Tibial nerve (tissue), 4 donors: ENCODE measurements at regions not wholly inside any gene's neighbourhood (a gene's known extent, or its start where the extent isn't known, plus 50 kb on each side); places are given as distances from the start of the nearest gene placed in this dataset.
"Not testable (repeated sequence)": the region's sequence is repeated elsewhere in the genome, so short reads cannot be mapped to it uniquely, and the experiment has no call there.

Experiments used
- DNase-seq, 2 donors: peaks; one replicate each; pipeline ENCODE4 v3.0.0-alpha.2; 2019; ENCODE audit warnings: low spot score in 2 of 2
- H3K27ac ChIP-seq, 4 donors: fragments of 200-600 bp; sonication (generic) in 3 of 4; one replicate each; pipeline ENCODE4 v1.5.1; 2017 to 2019; ENCODE audit warnings: mild to moderate bottlenecking in 1 of 4
- H3K27me3 ChIP-seq, 2 donors: fragments of 200-600 bp; sonication (generic) in 1 of 2; one replicate each; pipeline versions ENCODE4 v1.5.1 to v1.6.0; 2017 to 2019
- H3K36me3 ChIP-seq, 3 donors: fragments of 200-600 bp; sonication (generic); one replicate each; pipeline ENCODE4 v1.5.1; 2018 to 2019
- H3K4me1 ChIP-seq, 4 donors: fragments of 200-600 bp; sonication (generic) in 3 of 4; one replicate each; pipeline ENCODE4 v1.5.1; 2017 to 2019
- H3K4me3 ChIP-seq, 4 donors: fragments of 200-600 bp; sonication (generic) in 3 of 4; one replicate each; pipeline ENCODE4 v1.5.1; 2017 to 2019; ENCODE audit warnings: mild to moderate bottlenecking in 1 of 4, moderate library complexity in 1 of 4
- H3K9me3 ChIP-seq, 4 donors: fragments of 200-600 bp; sonication (generic) in 3 of 4; one replicate each; pipeline ENCODE4 v1.5.1; 2017 to 2019
- EP300 ChIP-seq, 2 donors: sonication (generic); formaldehyde crosslinking; IDR thresholded peaks; one replicate each; pipeline ENCODE4 v1.6.1; 2017; ENCODE audit warnings: antibody characterized with exemption in 2 of 2, mild to moderate bottlenecking in 1 of 2
- POLR2A ChIP-seq, 2 donors: fragments of 450-650 bp; IDR thresholded peaks; one replicate each; pipeline ENCODE4 v1.6.1; 2017; ENCODE audit warnings: antibody characterized with exemption in 2 of 2, mild to moderate bottlenecking in 2 of 2, moderate library complexity in 2 of 2
- WGBS, 2 donors: methylation state at CpG; one replicate each; pipeline ENCODE4 v1.1.5; 2018; 5-methylcytosine and 5-hydroxymethylcytosine counted together
- TF ChIP-seq, protein P1 (sequence below), 5 experiments: fragments of 200-600 bp in 3 of 5; fragments of 450-650 bp in 2 of 5; sonication (generic) in 3 of 5; IDR thresholded peaks; one replicate each; pipeline ENCODE4 v1.5.1; 2016 to 2019; ENCODE audit warnings: antibody characterized with exemption in 5 of 5, mild to moderate bottlenecking in 3 of 5, moderate library complexity in 2 of 5

DNA sequence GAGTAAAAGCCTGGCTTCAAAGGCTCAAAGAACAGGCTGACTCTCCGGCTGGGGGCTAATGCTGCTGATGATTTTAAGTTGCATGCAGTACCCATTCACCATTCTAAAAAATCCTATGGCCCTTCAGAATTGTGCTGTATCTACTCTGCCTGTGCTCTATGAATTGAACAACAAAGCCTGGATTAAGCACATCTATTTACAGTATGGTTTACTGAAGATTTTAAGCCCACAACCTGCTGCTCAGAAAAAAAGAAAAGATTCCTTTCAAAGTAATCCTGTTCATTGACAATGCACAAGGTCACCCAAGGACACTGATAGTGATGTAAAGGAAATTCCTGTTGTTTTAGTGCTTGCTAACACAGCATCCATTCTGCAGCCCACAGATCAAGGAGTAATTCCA is 84.9 kb upstream of the SFRP2 start:
- 84 to 95% methylated on average over 1 of the region's 1 CpG for WGBS, 2 donors
- Histone ChIP-seq H3K4me1 (no peaks in the 10 kb centered on the region), H3K4me3 (no peak overlapping the region), H3K9me3 (no peaks in the 10 kb centered on the region), H3K36me3 (no peaks in the 10 kb centered on the region), H3K27me3 (no peaks in the 10 kb centered on the region), H3K27ac (no peak overlapping the region)
- no peak for DNase-seq
- TF ChIP-seq, protein P1, sequence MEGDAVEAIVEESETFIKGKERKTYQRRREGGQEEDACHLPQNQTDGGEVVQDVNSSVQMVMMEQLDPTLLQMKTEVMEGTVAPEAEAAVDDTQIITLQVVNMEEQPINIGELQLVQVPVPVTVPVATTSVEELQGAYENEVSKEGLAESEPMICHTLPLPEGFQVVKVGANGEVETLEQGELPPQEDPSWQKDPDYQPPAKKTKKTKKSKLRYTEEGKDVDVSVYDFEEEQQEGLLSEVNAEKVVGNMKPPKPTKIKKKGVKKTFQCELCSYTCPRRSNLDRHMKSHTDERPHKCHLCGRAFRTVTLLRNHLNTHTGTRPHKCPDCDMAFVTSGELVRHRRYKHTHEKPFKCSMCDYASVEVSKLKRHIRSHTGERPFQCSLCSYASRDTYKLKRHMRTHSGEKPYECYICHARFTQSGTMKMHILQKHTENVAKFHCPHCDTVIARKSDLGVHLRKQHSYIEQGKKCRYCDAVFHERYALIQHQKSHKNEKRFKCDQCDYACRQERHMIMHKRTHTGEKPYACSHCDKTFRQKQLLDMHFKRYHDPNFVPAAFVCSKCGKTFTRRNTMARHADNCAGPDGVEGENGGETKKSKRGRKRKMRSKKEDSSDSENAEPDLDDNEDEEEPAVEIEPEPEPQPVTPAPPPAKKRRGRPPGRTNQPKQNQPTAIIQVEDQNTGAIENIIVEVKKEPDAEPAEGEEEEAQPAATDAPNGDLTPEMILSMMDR (IDR thresholded peaks at IDR 0.05), result no peak
- TF ChIP-seq POLR2A (IDR thresholded peaks at IDR 0.05) (no peak), EP300 (IDR thresholded peaks at IDR 0.05) (no peak)

DNA sequence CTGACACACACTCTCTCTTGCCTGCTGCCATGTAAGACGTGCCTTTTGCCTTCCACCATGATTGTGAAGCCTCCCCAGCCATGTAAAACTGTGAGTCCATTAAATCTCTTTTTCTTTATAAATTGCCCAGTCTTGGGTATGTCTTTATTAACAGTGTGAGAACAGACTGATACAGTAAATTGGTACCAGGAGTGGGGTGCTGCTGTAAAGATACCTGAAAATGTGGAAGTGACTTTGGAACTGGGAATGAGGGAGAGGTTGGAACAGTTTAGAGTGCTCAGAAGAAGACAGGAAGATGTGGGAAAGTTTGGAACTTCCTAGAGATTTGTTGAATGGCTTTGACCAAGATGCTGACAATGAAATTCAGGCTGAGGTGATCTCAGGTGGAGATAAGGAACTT is 77.9 kb upstream of the SFRP2 start:
- H3K4me1 ChIP-seq, H3K27me3 ChIP-seq, DNase-seq, H3K36me3 ChIP-seq, H3K4me3 ChIP-seq, H3K27ac ChIP-seq: not testable (repeated sequence)
- H3K9me3 ChIP-seq, result peaks cover 0 to 52% (median 10%) of the 10 kb centered on the region in 4 donors
- 88 to 89% methylated on average over 1 of the region's 1 CpG for WGBS, 2 donors

DNA sequence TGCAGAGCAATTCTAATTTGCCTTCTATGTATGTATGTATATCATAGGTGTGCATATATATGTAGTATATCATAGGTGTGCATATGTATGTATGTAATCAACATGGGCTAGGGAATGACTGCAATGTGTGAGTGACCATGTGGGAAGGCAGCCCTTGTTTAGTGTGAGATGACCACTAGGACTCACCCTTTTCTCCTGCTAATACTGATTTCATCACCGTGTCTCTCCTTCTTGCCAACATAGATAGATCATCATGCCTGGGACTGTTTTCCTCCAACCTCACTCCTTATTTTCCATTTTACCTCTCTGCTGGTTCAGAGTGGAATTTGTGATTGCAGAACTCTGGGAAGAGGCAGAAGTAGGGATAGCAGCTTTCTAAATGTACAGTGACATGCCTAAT is 63.6 kb upstream of the SFRP2 start:
- Histone ChIP-seq H3K4me1 (no peaks in the 10 kb centered on the region), H3K4me3 (no peak overlapping the region), H3K36me3 (no peaks in the 10 kb centered on the region), H3K27ac (no peak overlapping the region), H3K9me3 (peaks cover 0 to 27% (median 0%) of the 10 kb centered on the region in 4 donors), H3K27me3 (no peaks in the 10 kb centered on the region)
- DNase-seq, result no peak
- TF ChIP-seq, protein P1 (IDR thresholded peaks at IDR 0.05), result no peak
- no peak for TF ChIP-seq EP300 (IDR thresholded peaks at IDR 0.05)
- TF ChIP-seq POLR2A (IDR thresholded peaks at IDR 0.05), result no peak
- WGBS, 2 donors, result 89 to 100% methylated on average over 1 of the region's 1 CpG

DNA sequence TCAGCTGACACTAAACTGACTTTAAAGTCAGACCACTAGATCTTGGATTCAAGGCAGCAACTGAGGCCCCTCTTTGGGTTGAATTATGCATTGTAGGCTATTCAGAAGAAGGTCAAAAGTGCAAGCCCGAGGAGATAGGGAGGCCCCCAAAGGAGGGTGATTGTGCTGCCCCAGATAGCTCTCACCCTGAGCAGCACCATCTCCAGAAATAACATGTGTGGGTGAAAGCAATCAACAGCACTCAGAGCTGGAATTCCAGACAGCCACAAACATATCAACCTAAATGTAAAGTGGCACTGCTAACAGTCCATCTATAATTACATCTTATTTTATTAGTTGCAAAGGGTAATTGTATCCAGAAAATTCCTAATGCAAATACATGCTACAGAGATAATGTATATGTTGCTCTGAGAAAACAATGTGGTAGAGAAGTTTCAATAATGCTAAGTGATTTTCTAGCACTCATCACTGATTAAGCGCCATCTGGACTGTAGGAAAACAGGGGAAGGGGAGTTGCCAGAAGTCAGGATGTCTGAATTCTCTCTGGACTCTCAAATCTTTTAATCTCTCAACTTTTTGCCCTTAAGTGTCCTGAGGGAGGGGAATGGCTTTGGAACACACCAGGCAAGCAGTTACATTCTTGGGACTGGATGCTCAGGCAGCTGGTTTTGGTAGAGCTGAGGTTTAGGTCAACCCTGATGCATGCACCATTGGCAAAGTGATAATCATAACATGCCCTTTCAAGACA is 61.8 kb upstream of the SFRP2 start:
- Histone ChIP-seq H3K36me3 (no peaks in the 10 kb centered on the region), H3K9me3 (peaks cover 0 to 16% (median 0%) of the 10 kb centered on the region in 4 donors), H3K4me3 (no peak overlapping the region), H3K27me3 (no peaks in the 10 kb centered on the region), H3K27ac (no peak overlapping the region), H3K4me1 (no peaks in the 10 kb centered on the region)
- WGBS, 2 donors, result 30 to 39% methylated on average over 2 of the region's 2 CpGs
- DNase-seq, result no peak
- TF ChIP-seq, protein P1 (IDR thresholded peaks at IDR 0.05), result no peak
- TF ChIP-seq POLR2A (IDR thresholded peaks at IDR 0.05) (no peak), EP300 (IDR thresholded peaks at IDR 0.05) (no peak)

DNA sequence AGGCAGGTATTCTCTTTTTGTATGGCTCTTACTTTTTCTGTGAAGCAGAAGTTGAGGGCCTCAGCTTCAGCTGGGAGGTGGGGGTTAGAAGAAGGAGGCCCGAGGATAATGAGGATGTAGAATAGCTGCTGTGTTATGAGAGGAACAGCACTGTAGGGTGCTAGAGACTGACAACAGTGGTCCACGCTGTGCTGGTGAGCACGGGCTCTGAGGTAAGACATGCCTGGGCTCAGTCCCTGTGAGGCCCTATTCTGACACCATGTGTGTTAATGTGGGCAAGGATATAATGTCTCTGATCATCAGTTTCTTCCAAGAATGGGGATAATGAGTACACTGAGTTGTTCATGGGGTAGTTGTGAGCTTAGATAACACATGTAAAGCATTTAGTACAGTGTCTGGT is 55.3 kb upstream of the SFRP2 start:
- WGBS, 2 donors, result 70 to 72% methylated on average over 3 of the region's 3 CpGs
- Histone ChIP-seq H3K27ac (no peak overlapping the region), H3K4me3 (no peak overlapping the region), H3K27me3 (no peaks in the 10 kb centered on the region), H3K36me3 (no peaks in the 10 kb centered on the region), H3K9me3 (peaks cover 0 to 4% (median 0%) of the 10 kb centered on the region in 4 donors), H3K4me1 (no peaks in the 10 kb centered on the region)
- TF ChIP-seq POLR2A (IDR thresholded peaks at IDR 0.05), result no peak
- TF ChIP-seq, protein P1 (IDR thresholded peaks at IDR 0.05), result no peak
- DNase-seq, result no peak
